ENCODE measurements at regions not wholly inside any gene's neighbourhood (a gene's known extent, or its start where the extent isn't known, plus 50 kb on each side); places are given as distances from the start of the nearest gene placed in this dataset.

DNA sequence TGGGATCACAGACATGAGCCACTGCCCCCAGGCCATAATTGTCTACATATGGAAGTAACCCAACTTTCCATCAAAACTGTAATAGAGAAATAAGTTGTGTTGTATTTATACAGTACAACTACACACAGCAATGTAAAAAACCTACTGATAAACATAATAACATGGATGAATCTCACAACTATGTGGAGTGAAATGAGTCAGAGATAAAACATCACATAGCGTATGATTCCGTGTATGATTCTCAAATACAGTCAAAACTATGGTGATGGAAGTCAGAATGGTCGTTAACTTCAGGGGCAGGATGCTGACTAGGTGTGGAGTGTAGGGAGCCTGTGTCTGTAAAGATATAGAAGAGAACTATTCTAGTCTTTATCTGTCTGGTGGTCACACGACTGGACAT is 332.7 kb upstream of the SLCO3A1 start:
- no peak overlapping the region for H3K9ac ChIP-seq (ENCODE audit: extremely low read depth, low read length, poor library complexity, severe bottlenecking)
- peaks cover 26% of the 10 kb centered on the region for H3K9me3 Mint-ChIP-seq
- TF ChIP-seq, protein P1, sequence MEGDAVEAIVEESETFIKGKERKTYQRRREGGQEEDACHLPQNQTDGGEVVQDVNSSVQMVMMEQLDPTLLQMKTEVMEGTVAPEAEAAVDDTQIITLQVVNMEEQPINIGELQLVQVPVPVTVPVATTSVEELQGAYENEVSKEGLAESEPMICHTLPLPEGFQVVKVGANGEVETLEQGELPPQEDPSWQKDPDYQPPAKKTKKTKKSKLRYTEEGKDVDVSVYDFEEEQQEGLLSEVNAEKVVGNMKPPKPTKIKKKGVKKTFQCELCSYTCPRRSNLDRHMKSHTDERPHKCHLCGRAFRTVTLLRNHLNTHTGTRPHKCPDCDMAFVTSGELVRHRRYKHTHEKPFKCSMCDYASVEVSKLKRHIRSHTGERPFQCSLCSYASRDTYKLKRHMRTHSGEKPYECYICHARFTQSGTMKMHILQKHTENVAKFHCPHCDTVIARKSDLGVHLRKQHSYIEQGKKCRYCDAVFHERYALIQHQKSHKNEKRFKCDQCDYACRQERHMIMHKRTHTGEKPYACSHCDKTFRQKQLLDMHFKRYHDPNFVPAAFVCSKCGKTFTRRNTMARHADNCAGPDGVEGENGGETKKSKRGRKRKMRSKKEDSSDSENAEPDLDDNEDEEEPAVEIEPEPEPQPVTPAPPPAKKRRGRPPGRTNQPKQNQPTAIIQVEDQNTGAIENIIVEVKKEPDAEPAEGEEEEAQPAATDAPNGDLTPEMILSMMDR (conservative IDR thresholded peaks at IDR 0.05), result no peak
- 60 to 65% methylated on average over 3 of the region's 4 CpGs for WGBS, 2 experiments (ENCODE audit: insufficient coverage in 1 of 2, insufficient read length in 1 of 2)
- H3K27me3 Mint-ChIP-seq (ENCODE audit: insufficient read depth), result peaks cover 3% of the 10 kb centered on the region
- H3K27me3 ChIP-seq (ENCODE audit: control insufficient read depth, insufficient read depth, low read length, poor library complexity, severe bottlenecking), result no peaks in the 10 kb centered on the region
- H3K4me3 ChIP-seq (ENCODE audit: low read length), result no peak overlapping the region
- H3K9me3 ChIP-seq (ENCODE audit: control insufficient read depth, low read length), result peaks cover 22% of the 10 kb centered on the region
- H3K36me3 ChIP-seq (ENCODE audit: control insufficient read depth, insufficient read depth, low read length), result no peaks in the 10 kb centered on the region
- H3K4me3 Mint-ChIP-seq, result no peak overlapping the region
- peaks cover 31% of the 10 kb centered on the region for H3K4me1 Mint-ChIP-seq
- no peak overlapping the region for H3K27ac Mint-ChIP-seq
- H3K4me1 ChIP-seq (ENCODE audit: control insufficient read depth, insufficient read depth, low read length), result peaks cover 10% of the 10 kb centered on the region
- no peak for DNase-seq
- H3K27ac ChIP-seq (ENCODE audit: low read depth, low read length), result no peak overlapping the region
- H3K36me3 Mint-ChIP-seq (ENCODE audit: low read depth), result peaks cover 4% of the 10 kb centered on the region

DNA sequence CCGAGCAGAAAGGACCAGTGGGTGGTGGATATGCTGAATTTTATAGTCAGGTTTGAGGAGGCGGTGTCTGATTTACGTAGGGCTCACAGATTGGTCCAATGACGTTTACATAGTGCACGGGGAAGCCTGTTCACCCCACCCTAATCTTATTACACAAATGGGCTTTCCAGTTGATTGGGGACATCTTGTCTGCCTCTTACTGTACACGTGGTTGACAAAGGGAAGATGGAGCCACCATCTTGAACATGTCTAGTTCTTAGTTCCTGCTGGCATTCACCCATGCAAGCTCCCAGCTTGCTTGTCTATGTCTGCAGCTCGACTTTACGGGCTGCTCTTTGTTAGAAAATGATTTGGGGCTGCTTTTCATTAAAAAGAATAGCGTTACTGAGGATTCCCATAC is 332.0 kb upstream of the SLCO3A1 start:
- Mint-ChIP-seq H3K36me3 (ENCODE audit: low read depth) (peaks cover 4% of the 10 kb centered on the region), H3K4me1 (peaks cover 29% of the 10 kb centered on the region)
- WGBS, 2 experiments (ENCODE audit: insufficient coverage in 1 of 2, insufficient read length in 1 of 2), result 89 to 95% methylated on average over 7 to 9 of the region's 9 CpGs

DNA sequence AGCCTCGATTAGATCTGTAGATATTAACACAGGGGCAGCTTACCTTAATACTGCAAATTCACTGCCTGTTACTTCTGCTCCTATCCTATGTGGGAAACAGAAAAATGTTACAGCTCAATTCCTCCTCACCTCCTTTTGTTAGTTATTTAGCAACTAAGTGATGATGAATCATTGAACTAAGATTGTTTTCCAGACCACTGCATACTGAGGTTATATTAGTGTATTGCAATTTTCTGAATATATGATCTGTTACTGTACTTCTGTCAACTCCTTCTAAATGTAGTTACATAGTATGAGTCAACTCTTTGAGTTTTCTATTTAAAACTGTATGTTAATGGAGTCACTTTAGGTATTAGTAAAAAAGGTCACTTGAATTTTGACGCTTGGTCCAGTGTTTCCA is 331.5 kb upstream of the SLCO3A1 start:
- H3K4me3 Mint-ChIP-seq, result no peak overlapping the region
- Histone ChIP-seq H3K4me1 (ENCODE audit: control insufficient read depth, insufficient read depth, low read length) (peaks cover 10% of the 10 kb centered on the region), H3K27me3 (ENCODE audit: control insufficient read depth, insufficient read depth, low read length, poor library complexity, severe bottlenecking) (no peaks in the 10 kb centered on the region), H3K9ac (ENCODE audit: extremely low read depth, low read length, poor library complexity, severe bottlenecking) (no peak overlapping the region), H3K36me3 (ENCODE audit: control insufficient read depth, insufficient read depth, low read length) (no peaks in the 10 kb centered on the region), H3K4me3 (ENCODE audit: low read length) (no peak overlapping the region), H3K9me3 (ENCODE audit: control insufficient read depth, low read length) (peaks cover 25% of the 10 kb centered on the region), H3K27ac (ENCODE audit: low read depth, low read length) (no peak overlapping the region)
- 100% methylated on average over 2 of the region's 2 CpGs for WGBS, 2 experiments (ENCODE audit: insufficient coverage in 1 of 2, insufficient read length in 1 of 2)
- DNase-seq, result no peak
- H3K9me3 Mint-ChIP-seq, result peaks cover 31% of the 10 kb centered on the region
- peaks cover 4% of the 10 kb centered on the region for H3K27me3 Mint-ChIP-seq (ENCODE audit: insufficient read depth)
- peaks cover 4% of the 10 kb centered on the region for H3K36me3 Mint-ChIP-seq (ENCODE audit: low read depth)
- TF ChIP-seq, protein P1 (conservative IDR thresholded peaks at IDR 0.05), result no peak
- H3K4me1 Mint-ChIP-seq, result peaks cover 24% of the 10 kb centered on the region
- no peak overlapping the region for H3K27ac Mint-ChIP-seq

More for the DNA sequence above, 332.0 kb upstream of the SLCO3A1 start:
- H3K27ac Mint-ChIP-seq, result no peak overlapping the region
- H3K27me3 Mint-ChIP-seq (ENCODE audit: insufficient read depth), result peaks cover 4% of the 10 kb centered on the region
- DNase-seq, result no peak
- Histone ChIP-seq H3K4me3 (ENCODE audit: low read length) (no peak overlapping the region), H3K27me3 (ENCODE audit: control insufficient read depth, insufficient read depth, low read length, poor library complexity, severe bottlenecking) (no peaks in the 10 kb centered on the region), H3K4me1 (ENCODE audit: control insufficient read depth, insufficient read depth, low read length) (peaks cover 10% of the 10 kb centered on the region), H3K9ac (ENCODE audit: extremely low read depth, low read length, poor library complexity, severe bottlenecking) (no peak overlapping the region), H3K9me3 (ENCODE audit: control insufficient read depth, low read length) (peaks cover 25% of the 10 kb centered on the region), H3K36me3 (ENCODE audit: control insufficient read depth, insufficient read depth, low read length) (no peaks in the 10 kb centered on the region), H3K27ac (ENCODE audit: low read depth, low read length) (no peak overlapping the region)
- peaks cover 31% of the 10 kb centered on the region for H3K9me3 Mint-ChIP-seq
- TF ChIP-seq, protein P1 (conservative IDR thresholded peaks at IDR 0.05), result no peak
- no peak overlapping the region for H3K4me3 Mint-ChIP-seq
